A549 (cell line): ENCODE measurements at regions not wholly inside any gene's neighbourhood (a gene's known extent, or its start where the extent isn't known, plus 50 kb on each side); places are given as distances from the start of the nearest gene placed in this dataset.
A peak's percentile ranks its signal among the peaks of the same experiment; 100 is the strongest.

Experiments used
- ATAC-seq, 2 experiments: fragments of 200-7000 bp in 1 of 2; fragments of >200 bp in 1 of 2; cut with Nextera tagmentation in 1 of 2; cut with Tn5 transposase in 1 of 2; 3 replicates each; pipeline versions ENCODE4 v1.8.0 to v1.9.1; 2018 to 2020; ENCODE audit warnings: mild to moderate bottlenecking in 1 of 2, moderate library complexity in 1 of 2
- CTCF ChIA-PET: fragments of 300-600 bp; sonication (Branson Sonifier 250); formaldehyde crosslinking; extraction: SDS; loops from one replicate; lab custom pipeline; 2021; ENCODE audit warnings: antibody characterized with exemption, inconsistent platforms; lab: Yijun Ruan, JAX
- POLR2A ChIA-PET: fragments of 350-600 bp; formaldehyde crosslinking; extraction: SDS; loops from one replicate; lab custom pipeline; 2021; ENCODE audit warnings: antibody characterized with exemption, inconsistent platforms; lab: Yijun Ruan, JAX
- DNase-seq, 2 experiments: peaks; one replicate each; pipeline versions ENCODE4 v3.0.0 to v3.0.0-alpha.2; 2011 to 2016; ENCODE audit warnings: low read depth in 1 of 2, low spot score in 1 of 2
- FAIRE-seq: peaks from 2 replicates; lab custom pipeline; 2011; peaks lifted over from hg19 to GRCh38; lab: Jason Lieb, UNC
- H3K27ac ChIP-seq, 2 experiments: fragments of >200 bp; sonication (Bioruptor Twin); formaldehyde crosslinking; 3 replicates each; pipeline ENCODE4 v1.5.1; 2016 to 2017
- H3K4me1 ChIP-seq: fragments of >200 bp; sonication (Bioruptor Twin); formaldehyde crosslinking; 3 replicates; pipeline ENCODE4 v1.6.1; 2016
- H3K4me2 ChIP-seq: fragments of >200 bp; sonication (Bioruptor Twin); formaldehyde crosslinking; 3 replicates; pipeline ENCODE4 v1.6.1; 2016
- H3K4me3 ChIP-seq: fragments of >200 bp; sonication (Bioruptor Twin); formaldehyde crosslinking; 3 replicates; pipeline ENCODE4 v1.5.1; 2016
- H3K9me3 ChIP-seq: fragments of >200 bp; sonication (Bioruptor Twin); formaldehyde crosslinking; 3 replicates; pipeline ENCODE4 v1.6.1; 2016
- CBX8 ChIP-seq: fragments of 200-600 bp; sonication (generic); IDR thresholded peaks from 2 replicates; pipeline ENCODE4 v1.6.1; 2016
- CHD4 ChIP-seq: fragments of 200-600 bp; sonication (generic); IDR thresholded peaks from 2 replicates; pipeline ENCODE4 v1.6.1; 2016; ENCODE audit warnings: antibody characterized with exemption, mild to moderate bottlenecking, borderline replicate concordance
- EHF ChIP-seq: fragments of 250-450 bp; sonication (Bioruptor Pico); IDR thresholded peaks from 2 replicates; pipeline ENCODE4 v1.5.0; 2020; ENCODE audit warnings: mild to moderate bottlenecking
- FOSB ChIP-seq: fragments of 250-450 bp; sonication (Bioruptor Pico); IDR thresholded peaks from 2 replicates; pipeline ENCODE4 v1.5.0; 2020; ENCODE audit warnings: mild to moderate bottlenecking, moderate library complexity
- FOSL2 ChIP-seq, 2 experiments: fragments of 450-650 bp in 1 of 2; fragments of >200 bp in 1 of 2; sonication (Bioruptor Twin) in 1 of 2; formaldehyde crosslinking; IDR thresholded peaks; 2 replicates each; pipeline versions ENCODE4 v1.5.0 to v1.6.1; 2016 to 2020; ENCODE audit warnings: mild to moderate bottlenecking in 1 of 2, moderate library complexity in 1 of 2
- FOXS1 ChIP-seq: fragments of 250-450 bp; sonication (Bioruptor Pico); IDR thresholded peaks from 2 replicates; pipeline ENCODE4 v1.5.0; 2020; ENCODE audit warnings: mild to moderate bottlenecking, moderate library complexity
- HEYL ChIP-seq: fragments of 250-450 bp; sonication (Bioruptor Pico); IDR thresholded peaks from 2 replicates; pipeline ENCODE4 v1.8.0; 2021; ENCODE audit warnings: mild to moderate bottlenecking, moderate library complexity
- HOXA7 ChIP-seq: fragments of 250-450 bp; sonication (Bioruptor Pico); IDR thresholded peaks from 2 replicates; pipeline ENCODE4 v1.5.0; 2020; ENCODE audit warnings: mild to moderate bottlenecking, moderate library complexity
- HOXB5 ChIP-seq: fragments of 250-450 bp; sonication (Bioruptor Pico); IDR thresholded peaks from 2 replicates; pipeline ENCODE4 v1.5.0; 2020; ENCODE audit warnings: mild to moderate bottlenecking, moderate library complexity
- KDM1A ChIP-seq: fragments of 200-600 bp; sonication (generic); IDR thresholded peaks from 2 replicates; pipeline ENCODE4 v1.6.1; 2016; ENCODE audit warnings: low read depth, mild to moderate bottlenecking
- MYC ChIP-seq: IDR thresholded peaks from 2 replicates; pipeline ENCODE4 v1.6.1; 2012; ENCODE audit warnings: mild to moderate bottlenecking, inconsistent platforms, low read length, improper control_type of control experiment, borderline replicate concordance
- NR3C1 ChIP-seq: fragments of >200 bp; sonication (Bioruptor Twin); formaldehyde crosslinking; IDR thresholded peaks from 3 replicates; pipeline ENCODE4 v1.6.1; 2017
- POLR2A ChIP-seq: IDR thresholded peaks from 2 replicates; pipeline ENCODE4 v1.6.1; 2012; ENCODE audit warnings: mild to moderate bottlenecking, low read length
- POLR2AphosphoS2 ChIP-seq: conservative IDR thresholded peaks from 2 replicates; pipeline ENCODE4 v1.6.1; 2012; ENCODE audit warnings: low read length, improper control_type of control experiment, inconsistent platforms
- SREBF2 ChIP-seq: fragments of 450-650 bp; IDR thresholded peaks from 2 replicates; pipeline ENCODE4 v1.6.1; 2014; ENCODE audit warnings: mild to moderate bottlenecking, moderate library complexity
- TP53 ChIP-seq: fragments of 250-450 bp; sonication (Bioruptor Pico); IDR thresholded peaks from 2 replicates; pipeline ENCODE4 v1.5.0; 2021; ENCODE audit warnings: mild to moderate bottlenecking, moderate library complexity
- ZFP36 ChIP-seq: fragments of 450-650 bp; IDR thresholded peaks from 2 replicates; pipeline ENCODE4 v1.6.1; 2014; ENCODE audit warnings: borderline replicate concordance; ENCODE audit not compliant: partially characterized antibody
- WGBS: methylation state at CpG from one replicate; pipeline ENCODE4 v1.1.6; 2017; ENCODE audit errors: missing lambda C conversion rate; 5-methylcytosine and 5-hydroxymethylcytosine counted together
- TF ChIP-seq, protein P1 (sequence below): fragments of 200-600 bp; sonication (generic); IDR thresholded peaks from 2 replicates; pipeline ENCODE4 v1.6.1; 2016; ENCODE audit warnings: antibody characterized with exemption, mild to moderate bottlenecking, moderate library complexity
- TF ChIP-seq, protein P2 (sequence below): fragments of 450-650 bp; IDR thresholded peaks from 2 replicates; pipeline ENCODE4 v1.6.1; 2014; ENCODE audit warnings: antibody characterized with exemption
- TF ChIP-seq, protein P3 (sequence below): IDR thresholded peaks from 2 replicates; pipeline ENCODE4 v1.6.1; 2012; ENCODE audit warnings: low read depth, borderline replicate concordance
- TF ChIP-seq, protein P4 (sequence below): fragments of >200 bp; sonication (Bioruptor Twin); formaldehyde crosslinking; IDR thresholded peaks from 2 replicates; pipeline ENCODE4 v1.6.1; 2016

DNA sequence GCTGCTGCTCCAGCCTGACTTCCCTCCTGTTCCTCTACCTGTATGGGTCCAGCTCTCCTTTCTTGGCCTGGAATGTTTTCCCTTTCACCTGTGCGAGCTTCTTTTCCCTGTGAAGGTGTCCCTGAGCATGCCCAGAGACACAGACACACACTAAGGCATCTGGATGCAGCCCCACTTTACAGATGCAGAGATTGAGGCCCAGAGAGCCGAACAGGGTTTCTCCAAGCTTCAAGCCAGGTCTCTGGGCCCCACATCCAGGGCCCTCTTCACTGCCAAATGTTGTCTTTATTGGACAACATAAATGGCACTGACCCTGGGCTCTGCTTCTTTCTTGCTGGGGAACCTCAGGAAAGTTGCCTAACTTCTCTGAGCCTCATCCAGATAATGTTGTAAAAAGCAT lies 561.6 kb downstream of the MIAT start:
- ChIA-PET POLR2A (interaction anchor here (0.8 kb wide), 1 partner anchor 24 kb away, joined by 3 read pairs; no protein-coding TSS in a partner anchor), CTCF (no interaction called here)
- 92% methylated on average over 2 of the region's 2 CpGs for WGBS

DNA sequence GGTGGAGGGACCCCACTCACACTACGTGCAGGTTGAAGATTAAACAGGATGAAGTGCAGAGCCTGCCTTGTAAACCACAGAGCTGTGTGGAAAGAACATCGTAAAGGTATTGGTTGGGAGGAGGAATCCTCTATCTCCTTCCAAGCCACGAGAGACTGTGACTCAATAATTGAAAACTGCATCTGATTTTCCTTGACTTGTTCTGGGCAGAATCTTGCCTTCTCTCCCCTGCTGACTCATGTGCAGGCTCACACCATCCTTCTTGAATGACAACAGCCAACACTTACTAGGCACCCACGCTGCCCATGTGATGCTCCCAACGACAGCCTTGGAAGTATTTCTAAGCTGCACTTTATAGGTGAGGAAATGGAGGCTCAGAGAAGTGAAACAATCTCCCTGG lies 563.0 kb downstream of the MIAT start:
- DNase-seq (no peak), ATAC-seq (no peak; a peak in 1 of 6 replicates), FAIRE-seq (no peak)
- ChIA-PET POLR2A (no interaction called here), CTCF (interaction anchor here (0.9 kb wide), 1 partner anchor 334 kb away, joined by 3 read pairs; no protein-coding TSS in a partner anchor)
- peak overlapping the region; percentile 45 for H3K4me2 ChIP-seq
- H3K4me3 ChIP-seq = no peak overlapping the region
- H3K27ac ChIP-seq = peak overlapping the region; percentile 78 to 89; a peak in 5 of 6 replicates
- TF ChIP-seq, protein P1, sequence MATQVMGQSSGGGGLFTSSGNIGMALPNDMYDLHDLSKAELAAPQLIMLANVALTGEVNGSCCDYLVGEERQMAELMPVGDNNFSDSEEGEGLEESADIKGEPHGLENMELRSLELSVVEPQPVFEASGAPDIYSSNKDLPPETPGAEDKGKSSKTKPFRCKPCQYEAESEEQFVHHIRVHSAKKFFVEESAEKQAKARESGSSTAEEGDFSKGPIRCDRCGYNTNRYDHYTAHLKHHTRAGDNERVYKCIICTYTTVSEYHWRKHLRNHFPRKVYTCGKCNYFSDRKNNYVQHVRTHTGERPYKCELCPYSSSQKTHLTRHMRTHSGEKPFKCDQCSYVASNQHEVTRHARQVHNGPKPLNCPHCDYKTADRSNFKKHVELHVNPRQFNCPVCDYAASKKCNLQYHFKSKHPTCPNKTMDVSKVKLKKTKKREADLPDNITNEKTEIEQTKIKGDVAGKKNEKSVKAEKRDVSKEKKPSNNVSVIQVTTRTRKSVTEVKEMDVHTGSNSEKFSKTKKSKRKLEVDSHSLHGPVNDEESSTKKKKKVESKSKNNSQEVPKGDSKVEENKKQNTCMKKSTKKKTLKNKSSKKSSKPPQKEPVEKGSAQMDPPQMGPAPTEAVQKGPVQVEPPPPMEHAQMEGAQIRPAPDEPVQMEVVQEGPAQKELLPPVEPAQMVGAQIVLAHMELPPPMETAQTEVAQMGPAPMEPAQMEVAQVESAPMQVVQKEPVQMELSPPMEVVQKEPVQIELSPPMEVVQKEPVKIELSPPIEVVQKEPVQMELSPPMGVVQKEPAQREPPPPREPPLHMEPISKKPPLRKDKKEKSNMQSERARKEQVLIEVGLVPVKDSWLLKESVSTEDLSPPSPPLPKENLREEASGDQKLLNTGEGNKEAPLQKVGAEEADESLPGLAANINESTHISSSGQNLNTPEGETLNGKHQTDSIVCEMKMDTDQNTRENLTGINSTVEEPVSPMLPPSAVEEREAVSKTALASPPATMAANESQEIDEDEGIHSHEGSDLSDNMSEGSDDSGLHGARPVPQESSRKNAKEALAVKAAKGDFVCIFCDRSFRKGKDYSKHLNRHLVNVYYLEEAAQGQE = no peak
- no peak for TF ChIP-seq POLR2A
- no peak for TF ChIP-seq FOSL2 (IDR thresholded peaks at IDR 0.05)
- 0 out of 2 replicates have a peak, but pooled peaks have one; percentile 10 for TF ChIP-seq FOSL2 (CRISPR knock-in tag; IDR thresholded peaks at IDR 0.05)
- peaks cover 14% of the 10 kb centered on the region for H3K9me3 ChIP-seq
- H3K4me1 ChIP-seq = peaks cover 59% of the 10 kb centered on the region
- WGBS = 44% methylated on average over 5 of the region's 5 CpGs

More for the DNA sequence above, 561.6 kb downstream of the MIAT start:
- ATAC-seq (no peak), DNase-seq (no peak), FAIRE-seq (no peak)
- TF ChIP-seq KDM1A = no peak
- H3K4me1 ChIP-seq = peaks cover 49% of the 10 kb centered on the region
- H3K4me2 ChIP-seq = peak overlapping the region; percentile 53; the same call in 1 of the 3 replicates
- H3K4me3 ChIP-seq = no peak overlapping the region
- H3K27ac ChIP-seq = peak overlapping the region; percentile 78 to 89
- peaks cover 14% of the 10 kb centered on the region for H3K9me3 ChIP-seq

DNA sequence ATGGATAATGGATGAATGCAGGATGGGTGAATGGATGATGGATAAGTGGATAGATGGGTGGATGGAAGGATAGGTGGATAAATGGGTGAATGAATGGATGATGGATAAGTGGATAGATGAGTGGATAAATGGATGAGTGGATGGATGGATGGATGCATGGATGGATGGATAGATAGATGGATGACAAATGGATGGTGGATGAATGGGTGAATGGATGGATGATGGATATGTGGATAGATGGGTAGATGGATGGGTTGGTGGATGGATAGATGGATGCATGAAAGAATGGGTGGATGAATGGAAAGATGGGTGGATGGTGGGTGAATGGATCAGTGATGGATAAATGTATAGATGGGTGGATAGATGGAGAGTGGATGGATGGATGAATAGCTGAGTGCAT lies 564.8 kb downstream of the MIAT start:
- H3K4me1 ChIP-seq = peaks cover 52% of the 10 kb centered on the region
- TF ChIP-seq FOXS1 (no peak), HOXB5 (CRISPR knock-in tag) (no peak)
- CTCF ChIA-PET = interaction anchor here (0.7 kb wide), 1 partner anchor 467 kb away, joined by 4 read pairs; no protein-coding TSS in a partner anchor
- FAIRE-seq (no peak), DNase-seq (no peak), ATAC-seq (no peak)
- no peak overlapping the region for H3K4me2 ChIP-seq
- no peak overlapping the region; a peak in 1 of 6 replicates for H3K27ac ChIP-seq
- peaks cover 14% of the 10 kb centered on the region for H3K9me3 ChIP-seq
- POLR2A ChIA-PET = no interaction called here
- H3K4me3 ChIP-seq = no peak overlapping the region

DNA sequence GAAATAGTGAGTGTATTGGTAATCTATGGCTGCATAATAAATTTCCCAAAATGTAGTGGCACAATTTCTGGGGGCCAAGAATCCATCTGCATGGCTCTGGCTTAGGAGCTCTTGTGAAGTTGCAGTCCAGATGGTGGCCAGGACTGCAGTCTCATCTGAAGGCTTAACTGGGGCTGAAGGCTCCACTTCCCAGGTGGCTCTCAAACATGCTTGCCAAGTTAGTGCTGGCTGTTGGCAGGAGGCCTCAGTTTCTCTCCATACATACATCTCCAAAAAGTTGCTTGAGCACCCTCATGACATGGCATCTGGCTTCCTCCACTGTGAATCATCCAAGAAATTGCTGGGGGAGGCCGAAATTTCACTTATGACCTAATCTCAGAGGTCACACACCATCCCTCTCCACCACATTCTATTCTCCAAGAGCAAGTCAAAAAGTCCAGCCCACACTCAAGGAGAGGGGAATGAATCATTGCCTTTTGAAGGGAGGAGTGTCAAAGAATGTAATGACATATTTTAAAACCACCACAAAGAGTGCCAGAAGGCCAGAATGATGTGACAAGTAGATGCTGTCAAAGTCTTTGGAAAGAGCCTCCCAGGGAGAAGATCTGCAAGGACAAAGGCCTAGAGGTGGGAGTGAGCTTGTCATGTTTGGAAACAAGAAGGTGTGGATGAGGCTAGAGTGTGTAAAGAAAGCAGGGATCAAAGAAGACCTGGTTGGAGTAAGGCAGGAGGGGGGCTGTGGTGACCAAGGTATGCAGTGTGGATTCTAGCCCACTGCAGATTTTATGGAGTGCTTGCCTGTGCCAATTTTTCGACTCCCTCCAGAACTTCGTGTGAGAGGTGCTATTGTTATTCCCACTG lies 566.2 kb downstream of the MIAT start:
- Histone ChIP-seq H3K4me2 (peak overlapping the region; percentile 48), H3K9me3 (peaks cover 20% of the 10 kb centered on the region), H3K4me1 (peaks cover 41% of the 10 kb centered on the region), H3K4me3 (no peak overlapping the region), H3K27ac (peak overlapping the region; percentile 71 to 86)
- ChIA-PET CTCF (interaction anchor here (0.7 kb wide), 1 partner anchor 89 kb away, joined by 3 read pairs; no protein-coding TSS in a partner anchor), POLR2A (interaction anchor here (1.1 kb wide), 1 partner anchor 16 kb away, joined by 3 read pairs; no protein-coding TSS in a partner anchor)
- DNase-seq = peak in 1 of 2 experiments; percentile 68
- no peak for FAIRE-seq
- 46% methylated on average over 3 of the region's 3 CpGs for WGBS
- peak; percentile 77 to 86 for ATAC-seq
- TF ChIP-seq EHF (CRISPR knock-in tag) (no peak), MYC (no peak), SREBF2 (no peak), FOSB (CRISPR knock-in tag) (no peak), CHD4 (no peak), POLR2AphosphoS2 (no peak), HOXB5 (CRISPR knock-in tag) (no peak), HEYL (CRISPR knock-in tag) (no peak), HOXA7 (no peak), TP53 (CRISPR knock-in tag) (no peak), ZFP36 (no peak), CBX8 (no peak), NR3C1 (no peak)
- TF ChIP-seq, protein P2, sequence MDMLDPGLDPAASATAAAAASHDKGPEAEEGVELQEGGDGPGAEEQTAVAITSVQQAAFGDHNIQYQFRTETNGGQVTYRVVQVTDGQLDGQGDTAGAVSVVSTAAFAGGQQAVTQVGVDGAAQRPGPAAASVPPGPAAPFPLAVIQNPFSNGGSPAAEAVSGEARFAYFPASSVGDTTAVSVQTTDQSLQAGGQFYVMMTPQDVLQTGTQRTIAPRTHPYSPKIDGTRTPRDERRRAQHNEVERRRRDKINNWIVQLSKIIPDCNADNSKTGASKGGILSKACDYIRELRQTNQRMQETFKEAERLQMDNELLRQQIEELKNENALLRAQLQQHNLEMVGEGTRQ = no peak
- TF ChIP-seq, protein P3, sequence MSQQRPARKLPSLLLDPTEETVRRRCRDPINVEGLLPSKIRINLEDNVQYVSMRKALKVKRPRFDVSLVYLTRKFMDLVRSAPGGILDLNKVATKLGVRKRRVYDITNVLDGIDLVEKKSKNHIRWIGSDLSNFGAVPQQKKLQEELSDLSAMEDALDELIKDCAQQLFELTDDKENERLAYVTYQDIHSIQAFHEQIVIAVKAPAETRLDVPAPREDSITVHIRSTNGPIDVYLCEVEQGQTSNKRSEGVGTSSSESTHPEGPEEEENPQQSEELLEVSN = no peak
- TF ChIP-seq, protein P4, sequence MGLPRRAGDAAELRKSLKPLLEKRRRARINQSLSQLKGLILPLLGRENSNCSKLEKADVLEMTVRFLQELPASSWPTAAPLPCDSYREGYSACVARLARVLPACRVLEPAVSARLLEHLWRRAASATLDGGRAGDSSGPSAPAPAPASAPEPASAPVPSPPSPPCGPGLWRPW = 0 out of 2 replicates have a peak, but pooled peaks have one; percentile 9
